B cell (primary cell): ENCODE measurements at regions not wholly inside any gene's neighbourhood (a gene's known extent, or its start where the extent isn't known, plus 50 kb on each side); places are given as distances from the start of the nearest gene placed in this dataset.

Experiments used
- EZH2 ChIP-seq: IDR thresholded peaks from 2 replicates; pipeline ENCODE4 v1.6.1; 2012; ENCODE audit warnings: borderline replicate concordance, low read depth, mild to moderate bottlenecking, moderate library complexity, low read length; ENCODE audit not compliant: insufficient read depth, poor library complexity, severe bottlenecking
- TF ChIP-seq, protein P1 (sequence below): fragments of 200-600 bp; IDR thresholded peaks from one replicate; pipeline ENCODE4 v1.8.0; 2022; ENCODE audit warnings: antibody characterized with exemption, mild to moderate bottlenecking

DNA sequence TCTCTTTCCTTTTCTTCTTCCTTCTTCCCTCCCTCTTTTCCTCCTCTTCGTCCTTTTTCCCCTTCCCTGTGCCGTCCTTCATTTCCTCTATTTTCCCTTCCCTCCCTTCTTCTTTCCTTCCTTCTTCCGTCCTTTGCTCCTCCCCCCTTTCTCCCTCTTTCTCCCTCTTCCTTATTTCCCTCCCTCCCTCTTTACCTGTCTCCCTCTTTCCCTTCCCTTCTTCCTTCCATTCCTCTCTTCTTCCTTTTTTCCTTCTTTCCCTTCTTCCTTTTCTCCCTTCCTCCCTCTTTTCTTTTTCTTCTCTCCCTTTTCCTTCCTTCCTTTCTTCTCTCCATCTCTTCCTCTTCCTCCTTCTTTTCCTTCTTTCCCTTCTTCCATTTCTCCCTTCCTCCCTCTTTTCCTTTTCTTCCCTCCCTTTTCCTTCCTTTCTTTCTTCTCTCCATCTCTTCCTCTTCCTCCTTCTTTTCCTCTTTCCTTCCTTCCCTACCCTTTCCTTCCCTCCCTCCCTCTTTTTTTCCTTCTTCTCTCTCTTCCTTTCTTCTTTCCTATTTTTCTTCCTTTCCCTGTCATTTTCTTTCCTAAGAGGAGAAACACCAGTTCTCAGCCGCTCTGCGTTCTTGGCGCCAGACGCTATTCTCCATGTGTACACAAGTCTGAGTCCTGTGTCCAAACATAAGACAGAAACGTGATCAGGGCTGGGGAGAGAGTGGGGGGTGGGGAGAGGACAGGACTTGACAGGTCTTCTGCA, 597.1 kb downstream of the MID1IP1 start:
- TF ChIP-seq, protein P1, sequence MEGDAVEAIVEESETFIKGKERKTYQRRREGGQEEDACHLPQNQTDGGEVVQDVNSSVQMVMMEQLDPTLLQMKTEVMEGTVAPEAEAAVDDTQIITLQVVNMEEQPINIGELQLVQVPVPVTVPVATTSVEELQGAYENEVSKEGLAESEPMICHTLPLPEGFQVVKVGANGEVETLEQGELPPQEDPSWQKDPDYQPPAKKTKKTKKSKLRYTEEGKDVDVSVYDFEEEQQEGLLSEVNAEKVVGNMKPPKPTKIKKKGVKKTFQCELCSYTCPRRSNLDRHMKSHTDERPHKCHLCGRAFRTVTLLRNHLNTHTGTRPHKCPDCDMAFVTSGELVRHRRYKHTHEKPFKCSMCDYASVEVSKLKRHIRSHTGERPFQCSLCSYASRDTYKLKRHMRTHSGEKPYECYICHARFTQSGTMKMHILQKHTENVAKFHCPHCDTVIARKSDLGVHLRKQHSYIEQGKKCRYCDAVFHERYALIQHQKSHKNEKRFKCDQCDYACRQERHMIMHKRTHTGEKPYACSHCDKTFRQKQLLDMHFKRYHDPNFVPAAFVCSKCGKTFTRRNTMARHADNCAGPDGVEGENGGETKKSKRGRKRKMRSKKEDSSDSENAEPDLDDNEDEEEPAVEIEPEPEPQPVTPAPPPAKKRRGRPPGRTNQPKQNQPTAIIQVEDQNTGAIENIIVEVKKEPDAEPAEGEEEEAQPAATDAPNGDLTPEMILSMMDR: no peak
- TF ChIP-seq EZH2: no peak
